ENCODE measurements at regions not wholly inside any gene's neighbourhood (a gene's known extent, or its start where the extent isn't known, plus 50 kb on each side); places are given as distances from the start of the nearest gene placed in this dataset.

DNA sequence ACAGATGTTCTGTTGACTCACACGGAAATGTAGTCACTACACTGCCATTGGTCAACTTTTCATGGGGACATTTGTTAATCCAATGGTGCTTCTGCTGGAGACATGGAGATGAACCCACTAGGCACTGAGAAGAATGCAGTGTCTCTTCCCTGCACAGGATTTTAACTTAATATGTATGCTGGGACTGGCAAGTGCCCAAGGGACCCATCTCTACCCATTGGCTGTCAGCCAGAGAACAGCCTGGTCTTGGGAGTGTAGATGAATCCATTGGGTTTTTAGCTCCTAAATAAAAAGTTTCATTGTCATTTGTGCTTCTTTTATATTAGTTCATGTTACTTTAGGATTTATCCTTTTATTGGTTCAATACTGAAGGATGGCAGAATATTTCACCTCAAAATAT lies 195.8 kb upstream of the CDH6 start:
- TF ChIP-seq, protein P1, sequence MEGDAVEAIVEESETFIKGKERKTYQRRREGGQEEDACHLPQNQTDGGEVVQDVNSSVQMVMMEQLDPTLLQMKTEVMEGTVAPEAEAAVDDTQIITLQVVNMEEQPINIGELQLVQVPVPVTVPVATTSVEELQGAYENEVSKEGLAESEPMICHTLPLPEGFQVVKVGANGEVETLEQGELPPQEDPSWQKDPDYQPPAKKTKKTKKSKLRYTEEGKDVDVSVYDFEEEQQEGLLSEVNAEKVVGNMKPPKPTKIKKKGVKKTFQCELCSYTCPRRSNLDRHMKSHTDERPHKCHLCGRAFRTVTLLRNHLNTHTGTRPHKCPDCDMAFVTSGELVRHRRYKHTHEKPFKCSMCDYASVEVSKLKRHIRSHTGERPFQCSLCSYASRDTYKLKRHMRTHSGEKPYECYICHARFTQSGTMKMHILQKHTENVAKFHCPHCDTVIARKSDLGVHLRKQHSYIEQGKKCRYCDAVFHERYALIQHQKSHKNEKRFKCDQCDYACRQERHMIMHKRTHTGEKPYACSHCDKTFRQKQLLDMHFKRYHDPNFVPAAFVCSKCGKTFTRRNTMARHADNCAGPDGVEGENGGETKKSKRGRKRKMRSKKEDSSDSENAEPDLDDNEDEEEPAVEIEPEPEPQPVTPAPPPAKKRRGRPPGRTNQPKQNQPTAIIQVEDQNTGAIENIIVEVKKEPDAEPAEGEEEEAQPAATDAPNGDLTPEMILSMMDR (IDR thresholded peaks at IDR 0.05; ENCODE audit: low read depth, low read length) = no peak
- no peak for TF ChIP-seq EZH2phosphoT487 (IDR thresholded peaks at IDR 0.05; ENCODE audit: low read depth)

All from OCI-LY3 (cell line).